ENCODE measurements at regions not wholly inside any gene's neighbourhood (a gene's known extent, or its start where the extent isn't known, plus 50 kb on each side); places are given as distances from the start of the nearest gene placed in this dataset.

- no peaks in the 10 kb centered on the region for H3K9me3 ChIP-seq (ENCODE audit: control insufficient read depth, insufficient read depth, low read depth, low read length)
- no peaks in the 10 kb centered on the region for H3K36me3 ChIP-seq (ENCODE audit: control insufficient read depth in 2 of 2, insufficient read depth in 1 of 2, low read length in 2 of 2)
- TF ChIP-seq ZNF2 (tag by site-specific recombination; IDR thresholded peaks at IDR 0.05) (no peak), ZNF747 (tag by site-specific recombination; IDR thresholded peaks at IDR 0.05) (no peak), BCL11A (tag by site-specific recombination; IDR thresholded peaks at IDR 0.05; ENCODE audit: low read depth) (no peak), ZFHX2 (tag by site-specific recombination; conservative IDR thresholded peaks at IDR 0.05) (no peak), KLF9 (tag by site-specific recombination; IDR thresholded peaks at IDR 0.05; ENCODE audit: low read depth) (no peak), SP2 (tag by site-specific recombination; IDR thresholded peaks at IDR 0.05) (no peak), ZEB2 (tag by site-specific recombination; IDR thresholded peaks at IDR 0.05) (no peak), ZNF48 (tag by site-specific recombination; IDR thresholded peaks at IDR 0.05) (no peak), ZNF416 (tag by site-specific recombination; IDR thresholded peaks at IDR 0.05) (no peak), ZNF664 (tag by site-specific recombination; IDR thresholded peaks at IDR 0.05) (no peak), SALL2 (tag by site-specific recombination; IDR thresholded peaks at IDR 0.05; ENCODE audit: borderline replicate concordance) (no peak), KLF10 (tag by site-specific recombination; IDR thresholded peaks at IDR 0.05) (no peak), KLF17 (tag by site-specific recombination; IDR thresholded peaks at IDR 0.05) (no peak), GLI2 (tag by site-specific recombination; IDR thresholded peaks at IDR 0.05; ENCODE audit: borderline replicate concordance, low read depth) (no peak), ZNF501 (tag by site-specific recombination; IDR thresholded peaks at IDR 0.05) (no peak), ZNF23 (tag by site-specific recombination; IDR thresholded peaks at IDR 0.05; ENCODE audit: borderline replicate concordance) (no peak), ZNF302 (tag by site-specific recombination; IDR thresholded peaks at IDR 0.05; ENCODE audit: low read depth) (no peak)
- TF ChIP-seq, protein P1, sequence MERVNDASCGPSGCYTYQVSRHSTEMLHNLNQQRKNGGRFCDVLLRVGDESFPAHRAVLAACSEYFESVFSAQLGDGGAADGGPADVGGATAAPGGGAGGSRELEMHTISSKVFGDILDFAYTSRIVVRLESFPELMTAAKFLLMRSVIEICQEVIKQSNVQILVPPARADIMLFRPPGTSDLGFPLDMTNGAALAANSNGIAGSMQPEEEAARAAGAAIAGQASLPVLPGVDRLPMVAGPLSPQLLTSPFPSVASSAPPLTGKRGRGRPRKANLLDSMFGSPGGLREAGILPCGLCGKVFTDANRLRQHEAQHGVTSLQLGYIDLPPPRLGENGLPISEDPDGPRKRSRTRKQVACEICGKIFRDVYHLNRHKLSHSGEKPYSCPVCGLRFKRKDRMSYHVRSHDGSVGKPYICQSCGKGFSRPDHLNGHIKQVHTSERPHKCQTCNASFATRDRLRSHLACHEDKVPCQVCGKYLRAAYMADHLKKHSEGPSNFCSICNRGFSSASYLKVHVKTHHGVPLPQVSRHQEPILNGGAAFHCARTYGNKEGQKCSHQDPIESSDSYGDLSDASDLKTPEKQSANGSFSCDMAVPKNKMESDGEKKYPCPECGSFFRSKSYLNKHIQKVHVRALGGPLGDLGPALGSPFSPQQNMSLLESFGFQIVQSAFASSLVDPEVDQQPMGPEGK (tag by site-specific recombination; IDR thresholded peaks at IDR 0.05), result no peak
- TF ChIP-seq, protein P2, sequence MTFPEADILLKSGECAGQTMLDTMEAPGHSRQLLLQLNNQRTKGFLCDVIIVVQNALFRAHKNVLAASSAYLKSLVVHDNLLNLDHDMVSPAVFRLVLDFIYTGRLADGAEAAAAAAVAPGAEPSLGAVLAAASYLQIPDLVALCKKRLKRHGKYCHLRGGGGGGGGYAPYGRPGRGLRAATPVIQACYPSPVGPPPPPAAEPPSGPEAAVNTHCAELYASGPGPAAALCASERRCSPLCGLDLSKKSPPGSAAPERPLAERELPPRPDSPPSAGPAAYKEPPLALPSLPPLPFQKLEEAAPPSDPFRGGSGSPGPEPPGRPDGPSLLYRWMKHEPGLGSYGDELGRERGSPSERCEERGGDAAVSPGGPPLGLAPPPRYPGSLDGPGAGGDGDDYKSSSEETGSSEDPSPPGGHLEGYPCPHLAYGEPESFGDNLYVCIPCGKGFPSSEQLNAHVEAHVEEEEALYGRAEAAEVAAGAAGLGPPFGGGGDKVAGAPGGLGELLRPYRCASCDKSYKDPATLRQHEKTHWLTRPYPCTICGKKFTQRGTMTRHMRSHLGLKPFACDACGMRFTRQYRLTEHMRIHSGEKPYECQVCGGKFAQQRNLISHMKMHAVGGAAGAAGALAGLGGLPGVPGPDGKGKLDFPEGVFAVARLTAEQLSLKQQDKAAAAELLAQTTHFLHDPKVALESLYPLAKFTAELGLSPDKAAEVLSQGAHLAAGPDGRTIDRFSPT (tag by site-specific recombination; IDR thresholded peaks at IDR 0.05), result no peak
- POLR2A ChIA-PET, result no interaction called here
- H3K4me3 ChIP-seq (ENCODE audit: low read depth, low read length), result no peak overlapping the region
- CTCF ChIA-PET, result no interaction called here
- H3K4me1 ChIP-seq (ENCODE audit: control insufficient read depth, insufficient read depth, low read length), result no peaks in the 10 kb centered on the region
- no peak overlapping the region for H3K27ac ChIP-seq (ENCODE audit: extremely low read depth, low read depth, low read length)
Measured at GRCh38 chr13:89751432-89751930, 1596.0 kb upstream of the MIR17HG start.

DNA sequence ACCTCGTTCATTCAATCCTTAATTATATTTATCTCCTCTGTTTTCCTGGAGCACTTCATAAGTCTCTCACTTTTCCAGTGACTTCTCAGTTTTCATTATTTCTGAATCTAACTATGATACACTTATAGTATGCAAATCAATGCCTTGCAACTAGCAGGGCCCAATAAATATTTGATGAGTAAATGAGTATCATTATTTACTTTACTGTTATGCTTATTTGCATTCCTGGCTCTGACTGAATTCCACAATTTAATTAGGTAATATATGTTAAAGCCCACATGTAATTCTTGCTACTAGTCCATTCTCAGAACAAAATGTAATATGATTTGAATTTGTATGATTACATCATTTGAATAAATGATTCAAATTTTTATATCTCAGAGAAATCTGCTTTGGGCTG lies 1595.1 kb upstream of the MIR17HG start:
- Histone ChIP-seq H3K4me3 (ENCODE audit: low read depth, low read length) (no peak overlapping the region), H3K27ac (ENCODE audit: extremely low read depth, low read depth, low read length) (no peak overlapping the region), H3K4me1 (ENCODE audit: control insufficient read depth, insufficient read depth, low read length) (no peaks in the 10 kb centered on the region), H3K36me3 (ENCODE audit: control insufficient read depth in 2 of 2, insufficient read depth in 1 of 2, low read length in 2 of 2) (no peaks in the 10 kb centered on the region), H3K9me3 (ENCODE audit: control insufficient read depth, insufficient read depth, low read depth, low read length) (no peaks in the 10 kb centered on the region)
- POLR2A ChIA-PET, result no interaction called here
- CTCF ChIA-PET, result no interaction called here
- TF ChIP-seq ZNF658 (tag by site-specific recombination; IDR thresholded peaks at IDR 0.05) (no peak), ZBTB7A (tag by site-specific recombination; IDR thresholded peaks at IDR 0.05; ENCODE audit: low read depth) (no peak), ZNF391 (tag by site-specific recombination; IDR thresholded peaks at IDR 0.05; ENCODE audit: borderline replicate concordance, low read depth) (no peak)
- TF ChIP-seq, protein P3, sequence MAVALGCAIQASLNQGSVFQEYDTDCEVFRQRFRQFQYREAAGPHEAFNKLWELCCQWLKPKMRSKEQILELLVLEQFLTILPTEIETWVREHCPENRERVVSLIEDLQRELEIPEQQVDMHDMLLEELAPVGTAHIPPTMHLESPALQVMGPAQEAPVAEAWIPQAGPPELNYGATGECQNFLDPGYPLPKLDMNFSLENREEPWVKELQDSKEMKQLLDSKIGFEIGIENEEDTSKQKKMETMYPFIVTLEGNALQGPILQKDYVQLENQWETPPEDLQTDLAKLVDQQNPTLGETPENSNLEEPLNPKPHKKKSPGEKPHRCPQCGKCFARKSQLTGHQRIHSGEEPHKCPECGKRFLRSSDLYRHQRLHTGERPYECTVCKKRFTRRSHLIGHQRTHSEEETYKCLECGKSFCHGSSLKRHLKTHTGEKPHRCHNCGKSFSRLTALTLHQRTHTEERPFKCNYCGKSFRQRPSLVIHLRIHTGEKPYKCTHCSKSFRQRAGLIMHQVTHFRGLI (tag by site-specific recombination; IDR thresholded peaks at IDR 0.05), result no peak
- TF ChIP-seq, protein P4, sequence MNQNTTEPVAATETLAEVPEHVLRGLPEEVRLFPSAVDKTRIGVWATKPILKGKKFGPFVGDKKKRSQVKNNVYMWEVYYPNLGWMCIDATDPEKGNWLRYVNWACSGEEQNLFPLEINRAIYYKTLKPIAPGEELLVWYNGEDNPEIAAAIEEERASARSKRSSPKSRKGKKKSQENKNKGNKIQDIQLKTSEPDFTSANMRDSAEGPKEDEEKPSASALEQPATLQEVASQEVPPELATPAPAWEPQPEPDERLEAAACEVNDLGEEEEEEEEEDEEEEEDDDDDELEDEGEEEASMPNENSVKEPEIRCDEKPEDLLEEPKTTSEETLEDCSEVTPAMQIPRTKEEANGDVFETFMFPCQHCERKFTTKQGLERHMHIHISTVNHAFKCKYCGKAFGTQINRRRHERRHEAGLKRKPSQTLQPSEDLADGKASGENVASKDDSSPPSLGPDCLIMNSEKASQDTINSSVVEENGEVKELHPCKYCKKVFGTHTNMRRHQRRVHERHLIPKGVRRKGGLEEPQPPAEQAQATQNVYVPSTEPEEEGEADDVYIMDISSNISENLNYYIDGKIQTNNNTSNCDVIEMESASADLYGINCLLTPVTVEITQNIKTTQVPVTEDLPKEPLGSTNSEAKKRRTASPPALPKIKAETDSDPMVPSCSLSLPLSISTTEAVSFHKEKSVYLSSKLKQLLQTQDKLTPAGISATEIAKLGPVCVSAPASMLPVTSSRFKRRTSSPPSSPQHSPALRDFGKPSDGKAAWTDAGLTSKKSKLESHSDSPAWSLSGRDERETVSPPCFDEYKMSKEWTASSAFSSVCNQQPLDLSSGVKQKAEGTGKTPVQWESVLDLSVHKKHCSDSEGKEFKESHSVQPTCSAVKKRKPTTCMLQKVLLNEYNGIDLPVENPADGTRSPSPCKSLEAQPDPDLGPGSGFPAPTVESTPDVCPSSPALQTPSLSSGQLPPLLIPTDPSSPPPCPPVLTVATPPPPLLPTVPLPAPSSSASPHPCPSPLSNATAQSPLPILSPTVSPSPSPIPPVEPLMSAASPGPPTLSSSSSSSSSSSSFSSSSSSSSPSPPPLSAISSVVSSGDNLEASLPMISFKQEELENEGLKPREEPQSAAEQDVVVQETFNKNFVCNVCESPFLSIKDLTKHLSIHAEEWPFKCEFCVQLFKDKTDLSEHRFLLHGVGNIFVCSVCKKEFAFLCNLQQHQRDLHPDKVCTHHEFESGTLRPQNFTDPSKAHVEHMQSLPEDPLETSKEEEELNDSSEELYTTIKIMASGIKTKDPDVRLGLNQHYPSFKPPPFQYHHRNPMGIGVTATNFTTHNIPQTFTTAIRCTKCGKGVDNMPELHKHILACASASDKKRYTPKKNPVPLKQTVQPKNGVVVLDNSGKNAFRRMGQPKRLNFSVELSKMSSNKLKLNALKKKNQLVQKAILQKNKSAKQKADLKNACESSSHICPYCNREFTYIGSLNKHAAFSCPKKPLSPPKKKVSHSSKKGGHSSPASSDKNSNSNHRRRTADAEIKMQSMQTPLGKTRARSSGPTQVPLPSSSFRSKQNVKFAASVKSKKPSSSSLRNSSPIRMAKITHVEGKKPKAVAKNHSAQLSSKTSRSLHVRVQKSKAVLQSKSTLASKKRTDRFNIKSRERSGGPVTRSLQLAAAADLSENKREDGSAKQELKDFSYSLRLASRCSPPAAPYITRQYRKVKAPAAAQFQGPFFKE (tag by site-specific recombination; IDR thresholded peaks at IDR 0.05; ENCODE audit: borderline replicate concordance), result no peak

Data from HEK293 (cell line).